ENCODE measurements at regions not wholly inside any gene's neighbourhood (a gene's known extent, or its start where the extent isn't known, plus 50 kb on each side); places are given as distances from the start of the nearest gene placed in this dataset.

GRCh38 chr9:21579743-21580142, 97.6 kb upstream of the IFNE start:
- Histone ChIP-seq H3K4me2 (no peak overlapping the region), H3K79me2 (ENCODE audit: low read depth) (no peaks in the 10 kb centered on the region), H4K20me1 (ENCODE audit: low read depth) (no peaks in the 10 kb centered on the region), H3K4me3 (no peak overlapping the region), H3F3A (ENCODE audit: low read depth) (peaks cover 15% of the 10 kb centered on the region), H3K9me3 (ENCODE audit: low read depth) (no peaks in the 10 kb centered on the region), H3K27me3 (no peaks in the 10 kb centered on the region), H3K9ac (no peak overlapping the region), H2AFZ (replicated peaks) (no peak overlapping the region), H3K27ac (no peak overlapping the region), H3K36me3 (no peaks in the 10 kb centered on the region), H3K4me1 (peaks cover 20% of the 10 kb centered on the region)
- Mint-ChIP-seq H3K36me3 (no peaks in the 10 kb centered on the region), H3K4me1 (peaks cover 22% of the 10 kb centered on the region), H3K27me3 (ENCODE audit: insufficient read depth, low read depth) (peaks cover 1% of the 10 kb centered on the region), H3K27ac (no peak overlapping the region), H3K9me3 (no peaks in the 10 kb centered on the region), H3K4me3 (no peak overlapping the region)
- TF ChIP-seq CTCF (IDR thresholded peaks at IDR 0.05) (no peak), EZH2 (IDR thresholded peaks at IDR 0.05) (no peak), EZH2phosphoT487 (IDR thresholded peaks at IDR 0.05) (no peak)
- no peak for DNase-seq (ENCODE audit: low spot score)

- H3K9me3 Mint-ChIP-seq, result no peaks in the 10 kb centered on the region
- Histone ChIP-seq H2AFZ (replicated peaks) (no peak overlapping the region), H3K27me3 (no peaks in the 10 kb centered on the region), H4K20me1 (ENCODE audit: low read depth) (no peaks in the 10 kb centered on the region), H3K9me3 (ENCODE audit: low read depth) (no peaks in the 10 kb centered on the region), H3F3A (ENCODE audit: low read depth) (peaks cover 14% of the 10 kb centered on the region), H3K79me2 (ENCODE audit: low read depth) (no peaks in the 10 kb centered on the region), H3K27ac (no peak overlapping the region), H3K9ac (no peak overlapping the region), H3K4me2 (no peak overlapping the region), H3K4me3 (no peak overlapping the region), H3K36me3 (no peaks in the 10 kb centered on the region), H3K4me1 (peaks cover 17% of the 10 kb centered on the region)
- H3K27ac Mint-ChIP-seq, result no peak overlapping the region
- H3K4me3 Mint-ChIP-seq, result no peak overlapping the region
- H3K36me3 Mint-ChIP-seq, result no peaks in the 10 kb centered on the region
- H3K4me1 Mint-ChIP-seq, result peaks cover 19% of the 10 kb centered on the region
- DNase-seq (ENCODE audit: low spot score), result no peak
- H3K27me3 Mint-ChIP-seq (ENCODE audit: insufficient read depth, low read depth), result peaks cover 2% of the 10 kb centered on the region
- TF ChIP-seq EZH2phosphoT487 (IDR thresholded peaks at IDR 0.05) (no peak), CTCF (IDR thresholded peaks at IDR 0.05) (no peak), EZH2 (IDR thresholded peaks at IDR 0.05) (no peak)
These were observed 98.7 kb upstream of the IFNE start for GRCh38 chr9:21580636-21581378.

GRCh38 chr9:21583628-21584377, 101.7 kb upstream of the IFNE start:
- no peak overlapping the region for H3K4me2 ChIP-seq
- Mint-ChIP-seq H3K4me3 (no peak overlapping the region), H3K27ac (no peak overlapping the region), H3K4me1 (no peaks in the 10 kb centered on the region), H3K9me3 (no peaks in the 10 kb centered on the region), H3K36me3 (no peaks in the 10 kb centered on the region), H3K27me3 (ENCODE audit: insufficient read depth, low read depth) (peaks cover 2% of the 10 kb centered on the region)
- no peaks in the 10 kb centered on the region for H3K36me3 ChIP-seq
- H3F3A ChIP-seq (ENCODE audit: low read depth), result no peaks in the 10 kb centered on the region
- no peak for TF ChIP-seq EZH2phosphoT487 (IDR thresholded peaks at IDR 0.05)
- TF ChIP-seq CTCF (IDR thresholded peaks at IDR 0.05), result no peak
- TF ChIP-seq EZH2 (IDR thresholded peaks at IDR 0.05), result no peak
- no peaks in the 10 kb centered on the region for H3K27me3 ChIP-seq
- no peak overlapping the region for H2AFZ ChIP-seq (replicated peaks)
- H3K79me2 ChIP-seq (ENCODE audit: low read depth), result no peaks in the 10 kb centered on the region
- H3K4me1 ChIP-seq, result no peaks in the 10 kb centered on the region
- H4K20me1 ChIP-seq (ENCODE audit: low read depth), result no peaks in the 10 kb centered on the region
- no peaks in the 10 kb centered on the region for H3K9me3 ChIP-seq (ENCODE audit: low read depth)
- H3K27ac ChIP-seq, result no peak overlapping the region
- no peak for DNase-seq (ENCODE audit: low spot score)
- no peak overlapping the region for H3K4me3 ChIP-seq
- H3K9ac ChIP-seq, result no peak overlapping the region
